ENCODE measurements at regions not wholly inside any gene's neighbourhood (a gene's known extent, or its start where the extent isn't known, plus 50 kb on each side); places are given as distances from the start of the nearest gene placed in this dataset.
"Not testable (repeated sequence)": the region's sequence is repeated elsewhere in the genome, so short reads cannot be mapped to it uniquely, and the experiment has no call there.

GRCh38 chr5:124538931-124539330, 207.5 kb downstream of the ZNF608 start:
- no peak for DNase-seq

- no peak for DNase-seq
These were observed 208.2 kb downstream of the ZNF608 start for GRCh38 chr5:124538191-124538590.

- DNase-seq: no peak
These were observed 208.9 kb downstream of the ZNF608 start for GRCh38 chr5:124537522-124537921.

GRCh38 chr5:124537107-124537506, 209.3 kb downstream of the ZNF608 start:
- no peak for DNase-seq

- DNase-seq: no peak
These were observed 210.1 kb downstream of the ZNF608 start for GRCh38 chr5:124536333-124536732.

GRCh38 chr5:124530916-124531315, 215.5 kb downstream of the ZNF608 start:
- no peak for DNase-seq

- no peak for DNase-seq
These were observed 217.6 kb downstream of the ZNF608 start for GRCh38 chr5:124528838-124529237.

- no peak for DNase-seq
These were observed 219.0 kb downstream of the ZNF608 start for GRCh38 chr5:124527220-124527991.

GRCh38 chr5:124526079-124526478, 220.4 kb downstream of the ZNF608 start:
- DNase-seq: not testable (repeated sequence)

GRCh38 chr5:124524552-124525232, 221.7 kb downstream of the ZNF608 start:
- DNase-seq: no peak

GRCh38 chr5:124523897-124524296, 222.5 kb downstream of the ZNF608 start:
- DNase-seq: no peak

- no peak for DNase-seq
These were observed 223.4 kb downstream of the ZNF608 start for GRCh38 chr5:124522992-124523391.

GRCh38 chr5:124521461-124522230, 224.8 kb downstream of the ZNF608 start:
- no peak for DNase-seq

- no peak for DNase-seq
These were observed 227.0 kb downstream of the ZNF608 start for GRCh38 chr5:124519396-124519795.

- DNase-seq: no peak
These were observed 229.9 kb downstream of the ZNF608 start for GRCh38 chr5:124516567-124516966.

GRCh38 chr5:124515497-124516245, 230.8 kb downstream of the ZNF608 start:
- DNase-seq: no peak

GRCh38 chr5:124514956-124515355, 231.5 kb downstream of the ZNF608 start:
- no peak for DNase-seq

- DNase-seq: no peak
These were observed 233.3 kb downstream of the ZNF608 start for GRCh38 chr5:124512952-124513632.

GRCh38 chr5:124512236-124512635, 234.2 kb downstream of the ZNF608 start:
- DNase-seq: no peak

GRCh38 chr5:124511791-124512190, 234.6 kb downstream of the ZNF608 start:
- no peak for DNase-seq

- DNase-seq: no peak
These were observed 238.8 kb downstream of the ZNF608 start for GRCh38 chr5:124507688-124508087.
